Liver (tissue), 8 donors: ENCODE measurements at regions not wholly inside any gene's neighbourhood (a gene's known extent, or its start where the extent isn't known, plus 50 kb on each side); places are given as distances from the start of the nearest gene placed in this dataset.

Experiments used
- DNase-seq: peaks from one replicate; pipeline ENCODE4 v3.0.0-alpha.2; 2017; ENCODE audit warnings: low spot score
- H3K27ac ChIP-seq, 2 donors: one replicate each; pipeline ENCODE4 v1.7.0; 2013; ENCODE audit warnings: inconsistent platforms in 2 of 2, low read length in 2 of 2, control low read depth in 1 of 2, low read depth in 1 of 2, mild to moderate bottlenecking in 1 of 2
- H3K27me3 ChIP-seq, 4 donors: one replicate each; pipeline versions ENCODE4 v1.6.1 to v1.7.0; 2013; ENCODE audit warnings: low read length in 3 of 4, inconsistent platforms in 1 of 4, mild to moderate bottlenecking in 1 of 4, moderate library complexity in 1 of 4; ENCODE audit not compliant: control insufficient read depth in 4 of 4, insufficient read depth in 4 of 4
- H3K36me3 ChIP-seq, 4 donors: one replicate each; pipeline versions ENCODE4 v1.6.1 to v1.7.0; 2013; ENCODE audit warnings: low read length in 3 of 4, mild to moderate bottlenecking in 3 of 4, low read depth in 1 of 4, moderate library complexity in 1 of 4; ENCODE audit not compliant: control insufficient read depth in 4 of 4, insufficient read depth in 3 of 4
- H3K4me1 ChIP-seq, 4 donors: one replicate each; pipeline versions ENCODE4 v1.6.1 to v1.7.0; 2013; ENCODE audit warnings: low read length in 3 of 4, mild to moderate bottlenecking in 3 of 4, moderate library complexity in 1 of 4; ENCODE audit not compliant: control insufficient read depth in 4 of 4, insufficient read depth in 4 of 4
- H3K4me3 ChIP-seq, 3 donors: one replicate each; pipeline versions ENCODE4 v1.6.1 to v1.7.0; 2013; ENCODE audit warnings: low read length in 3 of 3, control low read depth in 1 of 3, low read depth in 1 of 3, mild to moderate bottlenecking in 1 of 3
- H3K9ac ChIP-seq, 2 donors: one replicate each; pipeline ENCODE4 v1.7.0; 2013; ENCODE audit warnings: low read length in 2 of 2, mild to moderate bottlenecking in 2 of 2, moderate library complexity in 2 of 2, control low read depth in 1 of 2, low read depth in 1 of 2
- H3K9me3 ChIP-seq, 4 donors: one replicate each; pipeline versions ENCODE4 v1.6.1 to v1.7.0; 2013; ENCODE audit warnings: low read length in 3 of 4; ENCODE audit not compliant: control insufficient read depth in 4 of 4
- ATF3 ChIP-seq: IDR thresholded peaks from 2 replicates; pipeline ENCODE4 v1.6.1; 2016; ENCODE audit warnings: antibody characterized with exemption
- CTCF ChIP-seq: fragments of 150-350 bp; IDR thresholded peaks from 2 replicates; pipeline ENCODE4 v1.5.1; 2017; ENCODE audit warnings: improper control_type of control experiment, low read depth, low read length; ENCODE audit not compliant: missing input control
- EGR1 ChIP-seq, 2 donors: IDR thresholded peaks; 2 replicates each; pipeline ENCODE4 v1.6.1; 2016 to 2018; ENCODE audit warnings: antibody characterized with exemption in 2 of 2, low read depth in 2 of 2
- FOXA1 ChIP-seq: IDR thresholded peaks from 2 replicates; pipeline ENCODE4 v1.6.1; 2016; ENCODE audit warnings: antibody characterized with exemption
- FOXA2 ChIP-seq: IDR thresholded peaks from 2 replicates; pipeline ENCODE4 v1.6.1; 2016; ENCODE audit warnings: antibody characterized with exemption
- GABPA ChIP-seq, 2 donors: IDR thresholded peaks in 1 of 2; conservative IDR thresholded peaks in 1 of 2; 2 replicates each; pipeline ENCODE4 v1.6.1; 2016; ENCODE audit warnings: antibody characterized with exemption in 2 of 2, mild to moderate bottlenecking in 1 of 2, moderate library complexity in 1 of 2
- HNF4A ChIP-seq, 2 donors: conservative IDR thresholded peaks; 2 replicates each; pipeline ENCODE4 v1.6.1; 2016; ENCODE audit warnings: antibody characterized with exemption in 2 of 2, mild to moderate bottlenecking in 2 of 2
- HNF4G ChIP-seq: IDR thresholded peaks from 2 replicates; pipeline ENCODE4 v1.6.1; 2016; ENCODE audit warnings: antibody characterized with exemption
- JUND ChIP-seq, 2 donors: IDR thresholded peaks; 2 replicates each; pipeline ENCODE4 v1.6.1; 2016; ENCODE audit warnings: antibody characterized with exemption in 2 of 2
- MAX ChIP-seq: IDR thresholded peaks from 2 replicates; pipeline ENCODE4 v1.6.1; 2016; ENCODE audit warnings: antibody characterized with exemption
- NR2F2 ChIP-seq: IDR thresholded peaks from 2 replicates; pipeline ENCODE4 v1.6.1; 2016; ENCODE audit warnings: antibody characterized with exemption
- RAD21 ChIP-seq, 2 donors: IDR thresholded peaks; 2 replicates each; pipeline ENCODE4 v1.6.1; 2016; ENCODE audit warnings: antibody characterized with exemption in 2 of 2, mild to moderate bottlenecking in 2 of 2
- REST ChIP-seq: IDR thresholded peaks from 2 replicates; pipeline ENCODE4 v1.6.1; 2016; ENCODE audit warnings: antibody characterized with exemption, mild to moderate bottlenecking
- RXRA ChIP-seq, 2 donors: IDR thresholded peaks; 2 replicates each; pipeline ENCODE4 v1.6.1; 2017 to 2018; ENCODE audit warnings: antibody characterized with exemption in 2 of 2, mild to moderate bottlenecking in 1 of 2
- SP1 ChIP-seq: IDR thresholded peaks from 2 replicates; pipeline ENCODE4 v1.6.1; 2018; ENCODE audit warnings: antibody characterized with exemption, mild to moderate bottlenecking
- TAF1 ChIP-seq: conservative IDR thresholded peaks from 2 replicates; pipeline ENCODE4 v1.6.1; 2016; ENCODE audit warnings: antibody characterized with exemption, mild to moderate bottlenecking
- YY1 ChIP-seq: IDR thresholded peaks from 2 replicates; pipeline ENCODE4 v1.6.1; 2016; ENCODE audit warnings: antibody characterized with exemption, mild to moderate bottlenecking
- ZBTB33 ChIP-seq: IDR thresholded peaks from 2 replicates; pipeline ENCODE4 v1.6.1; 2016; ENCODE audit warnings: antibody characterized with exemption
- WGBS: extraction: QIAGEN DNeasy Blood & Tissue Kit; methylation state at CpG from one replicate; pipeline ENCODE4 v1.1.7; 2013; 5-methylcytosine and 5-hydroxymethylcytosine counted together
- donor health status: healthy.
- donor health status: healthy.
- donor health status: healthy.
- donor health status: healthy.
- donor health status: healthy.

GRCh38 chr5:51968756-51969155, 585.5 kb downstream of the ISL1 start:
- Histone ChIP-seq H3K36me3 (no peaks in the 10 kb centered on the region), H3K9ac (no peak overlapping the region), H3K4me3 (no peak overlapping the region), H3K9me3 (no peaks in the 10 kb centered on the region), H3K27me3 (no peaks in the 10 kb centered on the region), H3K27ac (no peak overlapping the region), H3K4me1 (no peaks in the 10 kb centered on the region)
- WGBS = 44% methylated on average over 1 of the region's 1 CpG
- TF ChIP-seq GABPA (IDR thresholded peaks at IDR 0.05 in 1 of 2, conservative IDR thresholded peaks at IDR 0.05 in 1 of 2) = no peak
- TF ChIP-seq EGR1 (IDR thresholded peaks at IDR 0.05; ENCODE audit: low read depth in 2 of 2) = no peak
- no peak for TF ChIP-seq NR2F2
- TF ChIP-seq SP1 = no peak
- TF ChIP-seq MAX = no peak
- TF ChIP-seq ZBTB33 = no peak
- TF ChIP-seq HNF4A (conservative IDR thresholded peaks at IDR 0.05) = no peak
- no peak for TF ChIP-seq ATF3
- TF ChIP-seq TAF1 = no peak
- TF ChIP-seq CTCF = no peak
- no peak for TF ChIP-seq YY1
- no peak for TF ChIP-seq FOXA1
- no peak for TF ChIP-seq JUND (IDR thresholded peaks at IDR 0.05)
- no peak for TF ChIP-seq RAD21 (IDR thresholded peaks at IDR 0.05)
- TF ChIP-seq RXRA (IDR thresholded peaks at IDR 0.05) = no peak
- TF ChIP-seq FOXA2 = no peak
- TF ChIP-seq REST = no peak
- no peak for TF ChIP-seq HNF4G
- DNase-seq = no peak
